Right lobe of liver (tissue), 4 donors: ENCODE measurements at regions not wholly inside any gene's neighbourhood (a gene's known extent, or its start where the extent isn't known, plus 50 kb on each side); places are given as distances from the start of the nearest gene placed in this dataset.

ENCODE experiments used
- POLR2A ChIP-seq: fragments of 450-650 bp; IDR thresholded peaks from one replicate; pipeline ENCODE4 v1.6.1; 2017; ENCODE audit warnings: antibody characterized with exemption, mild to moderate bottlenecking
- TF ChIP-seq, protein P1 (sequence below), 4 donors: fragments of 200-600 bp in 3 of 4; fragments of 450-650 bp in 1 of 4; IDR thresholded peaks; one replicate each; pipeline versions ENCODE4 v1.5.1 to v1.8.0; 2016 to 2022; ENCODE audit warnings: antibody characterized with exemption in 4 of 4, mild to moderate bottlenecking in 2 of 4
- donor health status: DM: no; HTN: no; CAD: no.
- donor health status: DM: no; HTN: no; CAD: no.
- donor health status: DM: no; HTN: yes; CAD: no.

DNA sequence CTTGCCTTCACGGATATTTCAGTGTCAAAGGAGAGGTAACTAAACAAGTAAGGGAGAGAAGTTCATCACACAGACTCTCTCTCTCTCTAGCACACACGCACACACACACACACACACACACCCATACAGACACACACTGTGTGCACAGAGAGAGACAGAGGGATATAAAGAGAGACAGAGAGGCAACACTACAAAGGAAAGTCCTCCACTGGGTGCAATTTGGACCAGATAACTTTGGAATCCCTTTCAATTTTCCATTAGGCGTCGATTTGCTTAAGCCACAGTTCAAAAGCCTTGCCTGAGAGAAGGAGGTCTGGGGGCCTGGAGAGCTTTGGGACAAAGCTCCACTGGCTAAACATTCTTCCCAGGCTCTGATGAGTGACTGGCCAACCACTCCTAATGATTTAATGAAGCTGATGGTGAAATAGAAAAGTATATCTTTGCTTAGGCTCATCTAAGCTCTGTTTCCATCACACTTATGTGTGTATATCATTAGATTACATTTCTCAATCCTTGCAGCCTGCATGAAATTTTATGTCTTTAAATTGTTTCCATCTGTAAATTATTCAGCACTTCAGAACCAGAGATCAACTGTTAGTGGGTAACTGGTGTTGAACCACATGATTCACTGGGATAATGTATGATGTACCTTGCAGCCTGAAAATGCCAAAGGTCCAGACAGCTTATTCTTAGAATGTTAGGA lies 180.8 kb downstream of the MAGEB17 start:
- TF ChIP-seq POLR2A = no peak
- TF ChIP-seq, protein P1, sequence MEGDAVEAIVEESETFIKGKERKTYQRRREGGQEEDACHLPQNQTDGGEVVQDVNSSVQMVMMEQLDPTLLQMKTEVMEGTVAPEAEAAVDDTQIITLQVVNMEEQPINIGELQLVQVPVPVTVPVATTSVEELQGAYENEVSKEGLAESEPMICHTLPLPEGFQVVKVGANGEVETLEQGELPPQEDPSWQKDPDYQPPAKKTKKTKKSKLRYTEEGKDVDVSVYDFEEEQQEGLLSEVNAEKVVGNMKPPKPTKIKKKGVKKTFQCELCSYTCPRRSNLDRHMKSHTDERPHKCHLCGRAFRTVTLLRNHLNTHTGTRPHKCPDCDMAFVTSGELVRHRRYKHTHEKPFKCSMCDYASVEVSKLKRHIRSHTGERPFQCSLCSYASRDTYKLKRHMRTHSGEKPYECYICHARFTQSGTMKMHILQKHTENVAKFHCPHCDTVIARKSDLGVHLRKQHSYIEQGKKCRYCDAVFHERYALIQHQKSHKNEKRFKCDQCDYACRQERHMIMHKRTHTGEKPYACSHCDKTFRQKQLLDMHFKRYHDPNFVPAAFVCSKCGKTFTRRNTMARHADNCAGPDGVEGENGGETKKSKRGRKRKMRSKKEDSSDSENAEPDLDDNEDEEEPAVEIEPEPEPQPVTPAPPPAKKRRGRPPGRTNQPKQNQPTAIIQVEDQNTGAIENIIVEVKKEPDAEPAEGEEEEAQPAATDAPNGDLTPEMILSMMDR (IDR thresholded peaks at IDR 0.05) = no peak
